GOT3 (cell line): ENCODE measurements at regions not wholly inside any gene's neighbourhood (a gene's known extent, or its start where the extent isn't known, plus 50 kb on each side); places are given as distances from the start of the nearest gene placed in this dataset.

Experiments used
- DNase-seq: peaks from one replicate; lab custom pipeline; 2025; ENCODE audit warnings: mixed read lengths; lab: John Stamatoyannopoulos, UW

DNA sequence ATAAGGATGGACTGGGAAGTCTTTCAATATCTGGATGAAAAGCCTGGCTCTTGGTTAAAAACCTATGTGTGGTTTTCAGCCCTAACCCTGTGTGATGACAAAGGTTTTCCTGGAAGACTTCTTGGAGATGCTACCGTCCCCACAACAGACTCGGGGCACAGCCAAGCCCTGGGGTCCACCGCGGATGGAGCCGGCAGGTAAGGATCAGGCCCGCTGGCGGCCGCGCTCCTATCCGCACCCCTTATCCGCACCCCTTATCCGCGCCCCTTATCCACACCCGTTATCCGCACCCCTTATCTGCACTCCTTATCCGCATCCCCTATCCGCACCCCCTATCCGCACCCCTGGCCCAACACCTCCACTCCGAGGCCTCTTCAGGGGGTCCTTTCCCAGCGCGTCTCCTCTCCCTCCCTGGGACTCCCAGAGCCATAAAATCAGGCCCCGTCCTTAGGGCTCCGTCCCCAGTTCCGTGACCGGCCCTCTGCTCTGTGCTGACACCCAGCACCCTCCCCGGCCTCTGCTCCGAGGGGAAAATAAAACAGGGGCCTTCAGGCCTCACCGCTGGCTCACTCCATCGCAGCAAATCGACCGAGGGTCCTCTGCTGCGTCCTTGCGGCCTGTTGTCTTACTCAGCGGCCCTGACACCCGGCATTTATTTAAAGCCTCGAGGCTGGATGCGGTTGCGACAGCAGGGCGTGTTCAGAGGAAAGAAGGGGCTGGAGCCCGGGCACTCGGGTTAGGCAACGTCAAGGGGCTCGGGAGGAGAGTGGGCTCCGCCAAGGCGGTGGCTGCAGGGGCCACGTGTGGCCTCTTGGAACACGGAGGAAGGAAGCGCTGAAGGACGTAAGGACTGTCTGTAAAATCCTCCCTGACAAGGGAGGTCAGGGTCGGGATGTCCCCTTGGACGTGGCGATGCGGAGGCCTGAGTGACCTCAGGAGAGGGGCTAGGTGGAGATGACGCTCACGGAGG, 215.1 kb upstream of the ADARB2 start:
- DNase-seq = no peak

GRCh38 chr10:1950803-1951495, 213.6 kb upstream of the ADARB2 start:
- no peak for DNase-seq

DNA sequence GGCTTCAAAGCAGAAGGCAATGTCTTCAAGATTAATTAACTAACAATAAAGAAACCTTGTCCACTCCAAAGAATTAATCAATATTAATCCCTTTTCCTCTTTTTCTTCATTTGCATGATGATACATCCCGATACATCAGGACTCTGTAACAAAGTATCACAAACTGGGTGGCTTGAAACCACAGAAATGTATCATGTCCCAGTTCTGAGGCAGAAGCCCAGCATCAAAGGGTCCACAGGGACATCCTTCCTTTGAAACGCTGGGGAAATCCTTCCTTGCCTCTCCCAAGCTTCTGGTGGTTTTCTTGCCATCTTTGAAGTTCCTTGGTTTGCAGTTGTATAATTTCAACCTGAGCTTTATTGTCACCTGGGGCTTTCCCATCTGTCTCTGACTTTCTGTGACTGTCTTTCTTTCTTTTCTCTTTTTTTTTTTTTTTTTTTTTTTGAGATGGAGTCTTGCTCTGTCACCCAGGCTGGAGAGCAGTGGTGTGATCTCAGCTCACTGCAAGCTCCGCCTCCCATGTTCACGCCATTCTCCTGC, 210.2 kb upstream of the ADARB2 start:
- DNase-seq = no peak

DNA sequence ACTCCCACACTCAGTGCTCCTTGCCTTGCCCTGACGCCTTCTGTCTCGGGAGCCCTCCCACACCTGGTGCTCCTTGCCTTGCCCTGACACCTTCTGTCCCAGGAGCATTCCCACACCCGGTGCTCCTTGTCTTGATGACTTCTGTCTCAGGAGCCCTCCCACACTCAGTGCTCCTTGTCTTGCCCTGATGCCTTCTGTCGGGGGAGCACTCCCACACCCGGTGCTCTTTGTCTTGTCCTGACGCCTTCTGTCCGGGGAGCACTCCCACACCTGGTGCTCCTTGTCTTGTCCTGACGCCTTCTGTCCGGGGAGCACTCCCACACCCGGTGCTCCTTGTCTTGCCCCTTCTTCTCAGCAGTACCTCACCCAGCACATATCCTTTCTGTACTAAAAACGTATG, 207.2 kb upstream of the ADARB2 start:
- no peak for DNase-seq

- no peak for DNase-seq
These were observed 205.2 kb upstream of the ADARB2 start for GRCh38 chr10:1942478-1942877.

DNA sequence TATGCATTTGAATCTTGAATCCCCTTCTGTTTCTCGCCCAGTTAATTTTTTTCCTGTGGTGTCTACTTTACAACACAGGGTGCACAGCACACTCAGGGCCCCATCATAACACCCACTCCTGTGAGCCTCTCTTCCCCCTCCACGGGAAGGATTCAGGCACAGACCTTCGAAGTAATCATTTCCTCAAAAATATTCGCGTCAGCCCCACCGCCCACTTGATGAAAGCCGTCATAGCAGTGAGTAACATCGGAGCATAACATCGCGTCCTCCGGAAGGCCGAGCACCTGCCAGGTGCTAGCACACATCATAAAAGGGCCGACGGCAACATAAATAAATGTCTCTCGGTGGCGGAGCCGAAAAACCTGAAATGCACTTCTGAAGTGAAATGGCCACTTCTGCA, 201.7 kb upstream of the ADARB2 start:
- no peak for DNase-seq

DNA sequence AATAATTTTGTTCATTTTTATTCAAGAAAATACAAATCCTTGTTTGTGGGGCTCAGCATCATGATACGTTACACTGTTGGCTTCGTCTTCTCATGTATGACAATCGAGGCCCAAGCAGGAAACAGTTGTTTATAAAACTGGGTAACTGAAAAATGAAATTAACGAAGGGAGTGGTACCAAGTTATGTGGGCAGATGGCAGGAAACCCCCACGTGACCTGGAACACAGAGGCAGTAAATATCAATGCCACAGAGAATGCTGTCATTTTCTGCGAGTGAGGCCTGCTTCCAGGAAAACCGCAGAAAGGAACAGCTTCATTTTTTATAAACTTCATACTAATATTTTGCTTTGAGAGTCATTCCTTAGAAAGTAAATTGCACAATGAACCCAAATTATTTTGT, 201.0 kb upstream of the ADARB2 start:
- DNase-seq = no peak

GRCh38 chr10:1935912-1936311, 198.6 kb upstream of the ADARB2 start:
- DNase-seq = no peak

- DNase-seq = no peak
These were observed 195.9 kb upstream of the ADARB2 start for GRCh38 chr10:1933215-1933614.

GRCh38 chr10:1932692-1933094, 195.4 kb upstream of the ADARB2 start:
- DNase-seq = no peak

GRCh38 chr10:1928606-1929005, 191.3 kb upstream of the ADARB2 start:
- no peak for DNase-seq

DNA sequence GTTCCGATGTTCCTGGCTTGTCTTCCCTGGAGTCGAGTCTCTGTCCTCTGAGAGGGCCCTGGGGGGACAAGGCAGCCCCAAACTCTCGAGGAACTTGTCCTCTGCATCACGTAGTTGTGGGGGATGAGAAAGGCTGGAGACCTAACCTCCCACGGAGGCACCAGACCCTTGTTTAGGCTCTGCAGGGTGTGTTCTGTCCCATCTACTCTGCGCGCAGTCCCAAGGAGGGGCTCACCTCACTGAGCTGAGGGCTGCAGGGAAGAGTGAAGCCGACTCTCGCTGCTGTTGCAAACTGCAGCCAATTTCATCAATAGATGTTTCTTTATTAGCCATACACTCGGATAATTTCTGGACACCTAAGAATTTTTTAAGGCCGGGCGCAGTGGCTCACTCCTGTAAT, 186.7 kb upstream of the ADARB2 start:
- no peak for DNase-seq

DNA sequence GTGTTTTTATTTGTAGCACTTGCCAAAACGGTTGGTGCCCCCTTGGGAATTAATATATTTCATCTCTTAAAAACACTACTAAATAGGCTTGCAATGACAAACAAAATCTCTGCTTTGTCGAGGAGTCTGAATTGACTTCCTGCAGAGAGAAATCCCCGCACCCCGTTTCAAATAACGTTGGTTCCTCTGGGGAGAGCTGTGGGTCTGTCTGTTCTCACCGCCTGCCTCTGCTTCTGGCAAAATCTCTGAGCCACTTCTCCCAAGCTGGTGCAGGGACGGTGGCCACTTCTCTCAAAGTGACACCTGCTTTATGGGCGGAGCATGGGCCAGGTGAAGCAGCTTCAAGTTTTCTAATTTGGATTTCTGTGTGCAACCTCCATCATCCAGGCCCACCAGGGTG, 186.3 kb upstream of the ADARB2 start:
- DNase-seq = no peak

GRCh38 chr10:1920941-1921340, 183.6 kb upstream of the ADARB2 start:
- no peak for DNase-seq

DNA sequence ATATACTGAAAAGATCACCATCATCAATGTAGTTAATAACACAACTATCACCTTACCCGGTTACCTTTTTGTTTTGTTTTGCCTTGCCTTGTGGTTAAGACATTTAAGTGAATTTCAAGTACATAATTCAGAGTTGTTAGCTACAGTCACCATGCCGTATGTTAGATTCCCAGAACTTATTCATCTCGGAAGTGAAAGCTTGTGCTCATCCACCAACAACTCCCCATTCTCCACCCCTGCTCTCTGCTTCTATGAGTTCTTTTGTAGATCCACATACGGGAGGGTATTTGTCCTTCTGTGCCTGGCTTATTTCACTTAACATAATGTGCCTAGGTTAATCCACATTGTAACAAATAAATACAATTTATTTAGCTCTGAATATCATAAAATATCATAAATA, 182.8 kb upstream of the ADARB2 start:
- DNase-seq = no peak

GRCh38 chr10:1911771-1912170, 174.4 kb upstream of the ADARB2 start:
- no peak for DNase-seq

DNA sequence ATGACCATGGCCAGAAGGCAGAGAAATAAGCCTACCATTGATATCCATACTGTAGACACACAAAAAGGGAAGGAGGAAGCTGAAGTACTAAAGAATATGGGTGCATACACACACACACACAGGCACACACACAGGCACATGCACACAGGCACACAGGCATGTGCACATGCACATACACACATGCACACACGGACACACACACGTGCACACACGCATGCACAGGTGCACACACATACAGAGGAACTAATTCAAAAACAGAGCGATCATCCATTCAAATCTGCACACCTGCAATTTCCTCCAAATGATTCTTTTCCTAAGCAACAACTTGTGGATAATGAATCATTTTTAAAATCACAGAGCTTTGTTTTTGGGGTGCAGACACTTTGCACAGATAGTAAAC, 166.7 kb upstream of the ADARB2 start:
- no peak for DNase-seq

DNA sequence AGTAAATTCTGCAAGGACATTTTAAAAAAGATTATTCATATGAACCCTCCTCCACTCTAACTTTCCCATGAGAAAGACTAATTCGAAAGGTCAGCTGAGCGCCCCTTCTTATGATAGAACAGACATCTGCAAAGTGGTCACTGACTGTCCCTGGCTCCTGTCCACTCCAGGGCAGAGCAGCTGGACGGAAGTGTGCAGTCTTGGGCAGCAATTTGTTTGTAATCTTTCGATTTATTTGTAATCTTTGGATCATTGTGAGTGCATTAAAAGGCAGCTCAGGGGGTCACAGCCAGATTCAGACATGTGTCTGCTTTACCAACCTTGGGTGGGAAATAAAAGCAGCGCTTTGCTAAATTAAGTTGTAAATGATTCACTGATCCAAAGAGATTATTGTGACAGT, 158.8 kb upstream of the ADARB2 start:
- no peak for DNase-seq

DNA sequence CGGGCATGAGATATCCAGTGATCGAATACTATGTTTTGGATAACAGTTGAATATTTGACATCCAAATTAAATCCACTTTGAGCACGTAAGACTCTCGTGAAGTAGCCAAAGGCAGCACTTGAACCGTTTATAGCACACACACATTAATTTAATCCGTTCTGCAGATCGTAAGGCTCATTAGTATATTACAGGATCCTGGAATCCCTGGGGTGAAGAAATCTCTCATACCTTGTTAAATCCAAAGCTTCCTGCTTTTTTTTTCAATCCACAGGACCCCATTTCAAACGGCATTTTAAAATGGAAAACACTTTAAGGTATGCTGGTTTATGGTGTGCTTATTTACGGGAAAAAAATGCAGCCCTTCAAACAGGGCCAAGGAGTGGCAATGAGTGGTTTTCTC, 158.4 kb upstream of the ADARB2 start:
- DNase-seq = no peak

DNA sequence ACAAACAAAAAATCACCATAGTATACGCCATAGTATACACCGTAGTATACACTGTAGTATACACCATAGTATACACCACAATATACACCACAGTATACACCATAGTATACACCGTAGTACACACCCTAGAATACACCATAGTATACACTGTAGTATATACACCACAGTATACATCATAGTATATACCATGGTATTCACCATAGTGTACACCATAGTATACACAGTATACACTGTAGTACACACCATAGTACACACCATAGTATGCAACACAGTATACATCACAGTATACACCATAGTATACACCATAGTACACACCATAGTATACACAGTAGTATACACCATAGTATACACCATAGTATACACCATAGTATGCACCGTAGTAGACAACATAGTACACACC, 157.6 kb upstream of the ADARB2 start:
- DNase-seq = no peak

DNA sequence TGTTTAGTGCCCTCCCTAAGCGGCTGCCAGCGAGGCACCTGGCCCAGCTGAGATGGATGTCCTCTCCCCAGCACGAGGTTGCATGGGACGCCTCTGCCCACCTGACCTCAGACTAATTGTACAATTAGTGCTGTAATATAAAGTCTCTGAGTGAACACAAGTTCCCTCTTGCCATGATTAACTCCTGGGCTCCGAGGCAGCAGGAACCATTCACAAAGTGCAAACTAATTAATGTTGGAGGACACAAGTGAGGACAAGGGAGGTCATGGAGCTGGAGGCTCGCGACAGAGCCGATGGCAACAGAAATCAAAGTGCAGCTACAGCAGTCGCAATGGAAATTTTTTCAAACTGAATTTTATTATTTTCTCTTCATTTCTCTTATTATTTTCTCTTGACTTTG, 156.6 kb upstream of the ADARB2 start:
- DNase-seq = no peak

DNA sequence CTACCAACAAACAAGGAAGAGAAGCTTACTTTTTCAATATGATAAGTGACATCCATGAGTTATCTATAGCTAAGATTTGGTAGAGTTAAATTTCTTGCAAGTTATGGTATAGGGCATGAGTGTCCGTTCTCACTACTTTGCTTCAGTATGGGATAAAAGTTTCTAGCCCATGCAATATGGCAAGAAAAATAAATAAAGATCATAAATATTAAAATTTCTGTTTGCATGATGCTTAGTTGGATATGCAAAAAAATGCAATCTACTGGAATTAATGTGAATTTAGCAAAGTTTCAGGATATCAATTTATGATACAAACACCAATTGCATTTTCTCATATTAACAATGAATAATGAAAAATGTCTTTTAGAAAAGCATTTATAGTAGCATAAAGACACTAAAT, 148.7 kb upstream of the ADARB2 start:
- DNase-seq = no peak

GRCh38 chr10:1882728-1883127, 145.4 kb upstream of the ADARB2 start:
- DNase-seq = no peak
